Testis (tissue), 2 donors: ENCODE measurements at regions not wholly inside any gene's neighbourhood (a gene's known extent, or its start where the extent isn't known, plus 50 kb on each side); places are given as distances from the start of the nearest gene placed in this dataset.
"Not testable (repeated sequence)": the region's sequence is repeated elsewhere in the genome, so short reads cannot be mapped to it uniquely, and the experiment has no call there.

Experiments
- DNase-seq: peaks from one replicate; pipeline ENCODE4 v3.0.0-alpha.2; 2019
- H3K27ac ChIP-seq, 2 donors: fragments of 200-600 bp; sonication (generic); one replicate each; pipeline ENCODE4 v1.5.1; 2019
- H3K27me3 ChIP-seq: fragments of 200-600 bp; sonication (generic); one replicate; pipeline ENCODE4 v1.5.1; 2019
- H3K36me3 ChIP-seq: fragments of 200-600 bp; sonication (generic); one replicate; pipeline ENCODE4 v1.5.1; 2017; ENCODE audit warnings: low read depth; ENCODE audit errors: missing control alignments
- H3K4me1 ChIP-seq: fragments of 200-600 bp; sonication (generic); one replicate; pipeline ENCODE4 v1.5.1; 2019
- H3K4me3 ChIP-seq, 2 donors: fragments of 200-600 bp; sonication (generic); one replicate each; pipeline ENCODE4 v1.5.1; 2017 to 2019
- H3K9me3 ChIP-seq: fragments of 200-600 bp; sonication (generic); one replicate; pipeline ENCODE4 v1.5.1; 2017
- POLR2A ChIP-seq: fragments of 450-650 bp; IDR thresholded peaks from one replicate; pipeline ENCODE4 v1.6.1; 2017; ENCODE audit warnings: antibody characterized with exemption, mild to moderate bottlenecking, moderate library complexity
- WGBS, 2 donors: methylation state at CpG; one replicate each; pipeline ENCODE4 v1.1.5; 2018; 5-methylcytosine and 5-hydroxymethylcytosine counted together
- intact Hi-C: fragments of 100-400 bp; cut with DNase I; formaldehyde crosslinking; loops from one replicate; pipeline ENCODE4 v1.15.1; 2023; ENCODE audit warnings: low total_unique reads
- TF ChIP-seq, protein P1 (sequence below), 3 experiments: fragments of 450-650 bp in 2 of 3; fragments of 200-600 bp in 1 of 3; sonication (generic) in 1 of 3; IDR thresholded peaks; one replicate each; pipeline ENCODE4 v1.5.1; 2016 to 2019; ENCODE audit warnings: antibody characterized with exemption in 3 of 3, mild to moderate bottlenecking in 2 of 3, moderate library complexity in 1 of 3

DNA sequence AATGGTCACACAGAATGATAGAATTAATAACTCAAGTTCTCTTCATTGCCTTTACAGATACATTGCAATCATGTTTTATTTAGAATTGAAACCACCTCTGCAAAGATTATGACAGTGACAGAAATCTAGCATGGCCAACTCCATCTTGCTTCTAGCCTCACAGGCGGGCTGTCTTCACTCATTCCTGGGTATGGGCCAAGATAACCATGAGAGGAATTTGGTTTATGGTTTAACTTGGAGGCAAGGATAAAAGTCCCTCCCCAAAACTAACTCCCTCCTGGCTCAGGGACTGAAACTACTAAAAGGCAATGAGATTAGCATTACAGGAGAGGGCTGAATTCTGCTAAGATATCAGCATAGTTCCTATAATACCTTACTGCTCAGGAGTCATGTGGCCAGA lies 95.2 kb upstream of the CST7 start:
- intact Hi-C loops: no loop called here
- no peaks in the 10 kb centered on the region for H3K4me1 ChIP-seq
- H3K27me3 ChIP-seq: no peaks in the 10 kb centered on the region
- WGBS, 2 donors: 50 to 79% methylated on average over 1 of the region's 1 CpG
- no peak for DNase-seq
- no peak overlapping the region for H3K27ac ChIP-seq
- TF ChIP-seq, protein P1, sequence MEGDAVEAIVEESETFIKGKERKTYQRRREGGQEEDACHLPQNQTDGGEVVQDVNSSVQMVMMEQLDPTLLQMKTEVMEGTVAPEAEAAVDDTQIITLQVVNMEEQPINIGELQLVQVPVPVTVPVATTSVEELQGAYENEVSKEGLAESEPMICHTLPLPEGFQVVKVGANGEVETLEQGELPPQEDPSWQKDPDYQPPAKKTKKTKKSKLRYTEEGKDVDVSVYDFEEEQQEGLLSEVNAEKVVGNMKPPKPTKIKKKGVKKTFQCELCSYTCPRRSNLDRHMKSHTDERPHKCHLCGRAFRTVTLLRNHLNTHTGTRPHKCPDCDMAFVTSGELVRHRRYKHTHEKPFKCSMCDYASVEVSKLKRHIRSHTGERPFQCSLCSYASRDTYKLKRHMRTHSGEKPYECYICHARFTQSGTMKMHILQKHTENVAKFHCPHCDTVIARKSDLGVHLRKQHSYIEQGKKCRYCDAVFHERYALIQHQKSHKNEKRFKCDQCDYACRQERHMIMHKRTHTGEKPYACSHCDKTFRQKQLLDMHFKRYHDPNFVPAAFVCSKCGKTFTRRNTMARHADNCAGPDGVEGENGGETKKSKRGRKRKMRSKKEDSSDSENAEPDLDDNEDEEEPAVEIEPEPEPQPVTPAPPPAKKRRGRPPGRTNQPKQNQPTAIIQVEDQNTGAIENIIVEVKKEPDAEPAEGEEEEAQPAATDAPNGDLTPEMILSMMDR (IDR thresholded peaks at IDR 0.05): no peak
- no peak overlapping the region for H3K4me3 ChIP-seq
- no peaks in the 10 kb centered on the region for H3K9me3 ChIP-seq
- no peaks in the 10 kb centered on the region for H3K36me3 ChIP-seq

DNA sequence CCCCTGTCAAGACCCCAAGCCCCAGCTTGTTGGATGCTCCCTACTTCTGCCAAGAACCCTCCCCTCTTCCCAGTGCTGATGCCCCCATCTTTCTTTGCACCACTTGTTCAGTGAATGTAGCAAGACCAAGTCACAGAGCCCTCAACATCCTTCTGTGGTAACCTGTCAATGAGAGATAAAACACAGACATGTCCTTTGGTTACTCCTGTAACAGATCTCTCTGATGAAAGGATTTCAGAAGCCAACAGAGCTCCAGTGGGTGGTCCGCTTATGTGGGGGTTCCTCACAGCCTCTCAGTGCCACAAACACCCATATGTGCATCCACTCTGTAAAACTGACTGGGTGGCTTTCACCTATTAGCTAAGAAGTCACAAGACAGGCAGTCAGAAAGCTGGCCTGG lies 93.2 kb upstream of the CST7 start:
- 87 to 100% methylated on average over 1 of the region's 1 CpG for WGBS, 2 donors
- H3K4me1 ChIP-seq: no peaks in the 10 kb centered on the region
- H3K9me3 ChIP-seq: no peaks in the 10 kb centered on the region
- H3K4me3 ChIP-seq: no peak overlapping the region
- H3K27me3 ChIP-seq: no peaks in the 10 kb centered on the region
- TF ChIP-seq POLR2A: no peak
- TF ChIP-seq, protein P1 (IDR thresholded peaks at IDR 0.05): no peak
- H3K36me3 ChIP-seq: no peaks in the 10 kb centered on the region
- no peak for DNase-seq
- H3K27ac ChIP-seq: no peak overlapping the region
- intact Hi-C loops: no loop called here

DNA sequence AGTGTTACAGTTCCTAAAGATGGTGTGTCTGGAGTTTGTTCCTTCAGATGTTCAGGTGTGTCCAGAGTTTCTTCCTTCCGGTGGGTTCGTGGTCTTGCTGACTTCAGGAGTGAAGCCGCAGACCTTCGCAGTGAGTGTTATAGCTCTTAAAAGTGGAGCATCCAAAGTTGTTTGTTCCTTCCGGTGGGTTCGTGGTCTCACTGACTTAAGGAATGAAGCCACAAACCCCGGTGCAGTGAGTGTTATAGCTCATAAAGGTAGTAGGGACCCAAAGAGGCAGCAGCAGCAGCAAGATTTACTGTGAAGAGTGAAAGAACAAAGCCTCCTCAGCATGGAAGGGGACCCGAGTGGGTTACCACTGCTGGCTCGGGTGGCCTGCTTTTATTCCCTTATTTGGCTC lies 90.6 kb upstream of the CST7 start:
- H3K36me3 ChIP-seq, DNase-seq, H3K4me3 ChIP-seq, H3K27ac ChIP-seq, intact Hi-C loops, H3K4me1 ChIP-seq, H3K9me3 ChIP-seq, H3K27me3 ChIP-seq: not testable (repeated sequence)
- 90 to 91% methylated on average over 9 of the region's 9 CpGs for WGBS, 2 donors

DNA sequence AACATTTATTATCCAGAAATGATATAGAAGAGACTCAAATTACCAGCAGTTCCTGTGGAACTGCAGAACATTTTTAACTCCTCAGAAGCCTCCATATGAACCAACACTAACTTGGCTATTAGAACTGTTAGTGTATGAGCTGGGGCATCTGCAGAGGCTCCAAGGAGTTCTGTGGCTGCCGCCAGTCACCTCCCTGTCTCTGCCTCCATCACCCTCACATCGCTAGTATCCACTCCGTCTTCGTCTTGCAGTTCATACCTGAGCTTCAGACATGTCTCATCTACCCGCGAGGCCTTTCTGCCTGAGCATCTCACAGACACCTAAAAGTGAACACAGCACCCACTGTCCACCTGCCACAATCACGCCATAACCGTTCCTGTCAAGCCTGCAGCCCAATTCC lies 89.5 kb upstream of the CST7 start:
- no peaks in the 10 kb centered on the region for H3K36me3 ChIP-seq
- WGBS, 2 donors: 90 to 96% methylated on average over 8 of the region's 8 CpGs
- H3K9me3 ChIP-seq: no peaks in the 10 kb centered on the region
- no peak overlapping the region for H3K27ac ChIP-seq
- DNase-seq: no peak
- TF ChIP-seq POLR2A: no peak
- TF ChIP-seq, protein P1 (IDR thresholded peaks at IDR 0.05): no peak
- no peaks in the 10 kb centered on the region for H3K4me1 ChIP-seq
- no peak overlapping the region for H3K4me3 ChIP-seq
- intact Hi-C loops: no loop called here
- H3K27me3 ChIP-seq: no peaks in the 10 kb centered on the region

DNA sequence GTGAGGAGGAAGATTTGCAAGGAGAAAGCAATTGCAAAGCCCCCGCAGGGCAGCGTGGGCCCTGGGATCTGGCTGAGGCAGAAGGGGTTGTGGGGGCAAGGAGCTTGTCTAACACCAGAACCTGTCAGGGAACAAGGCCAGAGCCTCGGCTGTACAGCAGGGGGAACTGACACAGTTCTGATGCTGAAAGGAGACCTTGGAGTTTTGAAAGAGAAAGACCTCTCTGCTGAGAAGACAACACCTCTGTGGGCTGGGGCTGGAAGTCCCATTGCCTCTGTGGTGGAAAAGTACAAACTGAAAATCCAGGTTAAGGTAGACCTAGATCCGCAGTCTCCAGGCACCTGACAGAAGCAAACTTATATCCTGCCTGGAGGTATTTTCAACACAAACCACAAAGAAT lies 86.9 kb upstream of the CST7 start:
- no peaks in the 10 kb centered on the region for H3K27me3 ChIP-seq
- no peaks in the 10 kb centered on the region for H3K4me1 ChIP-seq
- no peak overlapping the region for H3K27ac ChIP-seq
- H3K4me3 ChIP-seq: no peak overlapping the region
- no peaks in the 10 kb centered on the region for H3K9me3 ChIP-seq
- intact Hi-C loops: no loop called here
- 84% methylated on average over 4 of the region's 4 CpGs for WGBS, 2 donors
- DNase-seq: no peak
- TF ChIP-seq, protein P1 (IDR thresholded peaks at IDR 0.05): no peak
- no peak for TF ChIP-seq POLR2A
- H3K36me3 ChIP-seq: no peaks in the 10 kb centered on the region
